ENCODE measurements at regions not wholly inside any gene's neighbourhood (a gene's known extent, or its start where the extent isn't known, plus 50 kb on each side); places are given as distances from the start of the nearest gene placed in this dataset.

DNA sequence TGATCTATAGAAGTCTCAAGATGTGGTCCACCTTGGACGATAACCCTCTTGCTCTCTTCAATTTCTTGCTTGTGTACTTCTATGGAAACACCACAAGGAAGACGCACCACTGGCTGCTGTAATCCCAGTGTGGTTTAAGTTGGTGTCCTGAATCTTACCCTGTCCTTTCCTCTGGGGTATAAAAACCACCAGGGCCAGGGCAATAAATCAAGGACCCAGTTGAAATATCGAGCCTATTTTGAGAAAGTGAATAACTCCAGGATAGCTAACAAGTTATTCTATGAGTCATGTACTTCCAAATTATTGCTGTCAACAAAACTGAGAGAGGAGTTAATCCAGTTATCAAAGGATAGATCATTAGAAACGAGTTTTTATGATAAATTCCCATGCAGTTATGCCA, 137.0 kb downstream of the RND3 start:
- TF ChIP-seq, protein P1, sequence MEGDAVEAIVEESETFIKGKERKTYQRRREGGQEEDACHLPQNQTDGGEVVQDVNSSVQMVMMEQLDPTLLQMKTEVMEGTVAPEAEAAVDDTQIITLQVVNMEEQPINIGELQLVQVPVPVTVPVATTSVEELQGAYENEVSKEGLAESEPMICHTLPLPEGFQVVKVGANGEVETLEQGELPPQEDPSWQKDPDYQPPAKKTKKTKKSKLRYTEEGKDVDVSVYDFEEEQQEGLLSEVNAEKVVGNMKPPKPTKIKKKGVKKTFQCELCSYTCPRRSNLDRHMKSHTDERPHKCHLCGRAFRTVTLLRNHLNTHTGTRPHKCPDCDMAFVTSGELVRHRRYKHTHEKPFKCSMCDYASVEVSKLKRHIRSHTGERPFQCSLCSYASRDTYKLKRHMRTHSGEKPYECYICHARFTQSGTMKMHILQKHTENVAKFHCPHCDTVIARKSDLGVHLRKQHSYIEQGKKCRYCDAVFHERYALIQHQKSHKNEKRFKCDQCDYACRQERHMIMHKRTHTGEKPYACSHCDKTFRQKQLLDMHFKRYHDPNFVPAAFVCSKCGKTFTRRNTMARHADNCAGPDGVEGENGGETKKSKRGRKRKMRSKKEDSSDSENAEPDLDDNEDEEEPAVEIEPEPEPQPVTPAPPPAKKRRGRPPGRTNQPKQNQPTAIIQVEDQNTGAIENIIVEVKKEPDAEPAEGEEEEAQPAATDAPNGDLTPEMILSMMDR (IDR thresholded peaks at IDR 0.05) = no peak
- no peak for TF ChIP-seq POLR2A (IDR thresholded peaks at IDR 0.05)

All from lower leg skin (tissue), 3 donors.